NCI-H82 treated with DMSO at 0.1 percent for 48 hours (cell line): ENCODE measurements at regions not wholly inside any gene's neighbourhood (a gene's known extent, or its start where the extent isn't known, plus 50 kb on each side); places are given as distances from the start of the nearest gene placed in this dataset.

ENCODE experiments used
- DNase-seq: peaks from one replicate; lab custom pipeline; 2025; ENCODE audit not compliant: unreplicated experiment; lab: John Stamatoyannopoulos, UW

GRCh38 chr2:42941633-42942176 lies 149.3 kb upstream of the HAAO start:
- no peak for DNase-seq

GRCh38 chr2:42939411-42940206 lies 147.2 kb upstream of the HAAO start:
- DNase-seq: no peak

- no peak for DNase-seq
These were observed 146.4 kb upstream of the HAAO start for GRCh38 chr2:42938671-42939370.

GRCh38 chr2:42937171-42937875 lies 144.9 kb upstream of the HAAO start:
- DNase-seq: no peak

- no peak for DNase-seq
These were observed 143.6 kb upstream of the HAAO start for GRCh38 chr2:42935692-42936671.

- DNase-seq: no peak
These were observed 142.3 kb upstream of the HAAO start for GRCh38 chr2:42934580-42935186.

GRCh38 chr2:42933824-42934254 lies 141.5 kb upstream of the HAAO start:
- DNase-seq: no peak

- DNase-seq: no peak
These were observed 140.1 kb upstream of the HAAO start for GRCh38 chr2:42932271-42933151.

- peak; percentile 93 for DNase-seq
These were observed 139.4 kb upstream of the HAAO start for GRCh38 chr2:42931818-42932195.

GRCh38 chr2:42931146-42931817 lies 138.9 kb upstream of the HAAO start:
- DNase-seq: no peak

- DNase-seq: no peak
These were observed 137.7 kb upstream of the HAAO start for GRCh38 chr2:42930025-42930581.

GRCh38 chr2:42929546-42930024 lies 137.2 kb upstream of the HAAO start:
- DNase-seq: no peak

- DNase-seq: peak; percentile 83
These were observed 136.5 kb upstream of the HAAO start for GRCh38 chr2:42928692-42929545.

GRCh38 chr2:42928161-42928691 lies 135.8 kb upstream of the HAAO start:
- peak; percentile 25 for DNase-seq

- DNase-seq: no peak
These were observed 135.2 kb upstream of the HAAO start for GRCh38 chr2:42927334-42928160.
